B cell (primary cell): ENCODE measurements at regions not wholly inside any gene's neighbourhood (a gene's known extent, or its start where the extent isn't known, plus 50 kb on each side); places are given as distances from the start of the nearest gene placed in this dataset.

Source experiments
- ATAC-seq: fragments of 200-7000 bp; cut with Tn5 transposase; one replicate; pipeline ENCODE4 v1.10.0; 2021; ENCODE audit warnings: low read depth, mild to moderate bottlenecking, moderate number of reproducible peaks, moderate library complexity
- CTCF ChIA-PET: fragments of 350-600 bp; sonication (Branson Sonifier 250); formaldehyde crosslinking; loops from one replicate; lab custom pipeline; 2021; ENCODE audit warnings: antibody characterized with exemption, inconsistent platforms; lab: Charles Lee
- POLR2A ChIA-PET: fragments of 350-600 bp; sonication (Branson Sonifier 250); formaldehyde crosslinking; loops from one replicate; lab custom pipeline; 2021; ENCODE audit warnings: antibody characterized with exemption; lab: Charles Lee
- DNase-seq: peaks from one replicate; pipeline ENCODE4 v3.0.0; 2013
- H2AFZ ChIP-seq: 2 replicates; pipeline ENCODE4 v1.6.1; 2012; ENCODE audit warnings: mild to moderate bottlenecking, low read depth, low read length; ENCODE audit not compliant: insufficient read depth, poor library complexity, severe bottlenecking
- H3K27ac ChIP-seq, 2 donors: 1 replicate in 1 of 2; 2 replicates in 1 of 2; pipeline ENCODE4 v1.5.1; 2012 to 2013; ENCODE audit warnings: low read length in 2 of 2, mild to moderate bottlenecking in 2 of 2, moderate library complexity in 1 of 2
- H3K27me3 ChIP-seq, 4 experiments: fragments of 200-600 bp in 1 of 4; sonication (generic) in 1 of 4; replicated peaks in 1 of 4; 1 replicate in 2 of 4; 2 replicates in 2 of 4; pipeline versions ENCODE4 v1.6.1 to v1.7.0; 2013 to 2016; ENCODE audit warnings: low read length in 3 of 4, mild to moderate bottlenecking in 2 of 4, mixed read lengths in 1 of 4, moderate library complexity in 1 of 4; ENCODE audit not compliant: insufficient read depth in 4 of 4, control insufficient read depth in 3 of 4; ENCODE audit errors: control extremely low read depth in 1 of 4
- H3K36me3 ChIP-seq, 2 experiments: replicated peaks in 1 of 2; 1 replicate in 1 of 2; 2 replicates in 1 of 2; pipeline versions ENCODE4 v1.6.1 to v1.7.1; 2013; ENCODE audit warnings: low read length in 1 of 2; ENCODE audit not compliant: insufficient read depth in 2 of 2, control insufficient read depth in 1 of 2; ENCODE audit errors: control extremely low read depth in 1 of 2, extremely low read depth in 1 of 2
- H3K4me1 ChIP-seq, 2 donors: fragments of 200-600 bp in 1 of 2; sonication (generic) in 1 of 2; 1 replicate in 1 of 2; 2 replicates in 1 of 2; pipeline versions ENCODE4 v1.5.1 to v1.6.1; 2013 to 2017; ENCODE audit warnings: low read length in 2 of 2; ENCODE audit not compliant: control insufficient read depth in 2 of 2, insufficient read depth in 2 of 2
- H3K4me2 ChIP-seq: replicated peaks from 2 replicates; pipeline ENCODE3; 2012; ENCODE audit warnings: mild to moderate bottlenecking, low read depth, low read length; ENCODE audit not compliant: poor library complexity, severe bottlenecking
- H3K4me3 ChIP-seq, 5 experiments: fragments of 200-600 bp in 1 of 5; sonication (generic) in 1 of 5; 1 replicate in 3 of 5; 2 replicates in 2 of 5; pipeline versions ENCODE4 v1.5.1 to v1.7.0; 2011 to 2016; ENCODE audit warnings: low read length in 4 of 5, mild to moderate bottlenecking in 4 of 5, low read depth in 2 of 5, control low read depth in 1 of 5, moderate library complexity in 1 of 5; ENCODE audit not compliant: insufficient read depth in 1 of 5; ENCODE audit errors: control extremely low read depth in 1 of 5, extremely low read depth in 1 of 5
- H3K79me2 ChIP-seq: fragments of 200-600 bp; sonication (generic); one replicate; pipeline ENCODE4 v1.6.0; 2016; ENCODE audit warnings: low read length; ENCODE audit not compliant: control insufficient read depth, insufficient read depth
- H3K9ac ChIP-seq: fragments of 200-600 bp; sonication (generic); 2 replicates; pipeline ENCODE4 v1.6.1; 2017; ENCODE audit warnings: mild to moderate bottlenecking, low read length, moderate library complexity
- H3K9me3 ChIP-seq, 3 donors: one replicate each; pipeline versions ENCODE4 v1.6.1 to v1.7.1; 2013; ENCODE audit warnings: low read length in 2 of 3; ENCODE audit not compliant: control insufficient read depth in 2 of 3, insufficient read depth in 1 of 3; ENCODE audit errors: control extremely low read depth in 1 of 3
- H4K20me1 ChIP-seq: 2 replicates; pipeline ENCODE4 v1.6.0; 2012; ENCODE audit warnings: mild to moderate bottlenecking, low read length; ENCODE audit not compliant: insufficient read depth, control insufficient read depth, poor library complexity, severe bottlenecking
- H3K27ac Mint-ChIP-seq: one replicate; pipeline ENCODE4 v1.8.0; 2021; ENCODE audit warnings: mixed read lengths
- H3K27me3 Mint-ChIP-seq: one replicate; pipeline ENCODE4 v1.8.0; 2021; ENCODE audit warnings: mixed read lengths
- H3K4me1 Mint-ChIP-seq: one replicate; pipeline ENCODE4 v1.8.0; 2021; ENCODE audit warnings: mixed read lengths
- H3K4me3 Mint-ChIP-seq: one replicate; pipeline ENCODE4 v1.8.0; 2021; ENCODE audit warnings: mixed read lengths
- H3K9me3 Mint-ChIP-seq: one replicate; pipeline ENCODE4 v1.8.0; 2022; ENCODE audit warnings: mixed read lengths; ENCODE audit not compliant: insufficient read depth
- EZH2 ChIP-seq: IDR thresholded peaks from 2 replicates; pipeline ENCODE4 v1.6.1; 2012; ENCODE audit warnings: borderline replicate concordance, low read depth, mild to moderate bottlenecking, moderate library complexity, low read length; ENCODE audit not compliant: insufficient read depth, poor library complexity, severe bottlenecking
- WGBS: methylation state at CpG from one replicate; pipeline ENCODE4 v1.1.5; 2013; ENCODE audit warnings: missing lambda C conversion rate; ENCODE audit not compliant: insufficient coverage; 5-methylcytosine and 5-hydroxymethylcytosine counted together
- intact Hi-C: fragments of 100-400 bp; cut with micrococcal nuclease; formaldehyde crosslinking; loops from one replicate; pipeline ENCODE4 v1.10.0; 2022
- TF ChIP-seq, protein P1 (sequence below): fragments of 200-600 bp; IDR thresholded peaks from one replicate; pipeline ENCODE4 v1.8.0; 2022; ENCODE audit warnings: antibody characterized with exemption, mild to moderate bottlenecking

GRCh38 chr7:45390180-45390579, 184.0 kb upstream of the ADCY1 start:
- H3K4me2 ChIP-seq = no peak overlapping the region
- H3K9ac ChIP-seq = no peak overlapping the region
- WGBS = 91% methylated on average over 4 of the region's 4 CpGs
- ChIA-PET CTCF (no interaction called here), POLR2A (no interaction called here)
- Mint-ChIP-seq H3K4me3 (no peak overlapping the region), H3K9me3 (peaks cover 3% of the 10 kb centered on the region), H3K27ac (no peak overlapping the region), H3K4me1 (no peaks in the 10 kb centered on the region), H3K27me3 (peaks cover 3% of the 10 kb centered on the region)
- TF ChIP-seq, protein P1, sequence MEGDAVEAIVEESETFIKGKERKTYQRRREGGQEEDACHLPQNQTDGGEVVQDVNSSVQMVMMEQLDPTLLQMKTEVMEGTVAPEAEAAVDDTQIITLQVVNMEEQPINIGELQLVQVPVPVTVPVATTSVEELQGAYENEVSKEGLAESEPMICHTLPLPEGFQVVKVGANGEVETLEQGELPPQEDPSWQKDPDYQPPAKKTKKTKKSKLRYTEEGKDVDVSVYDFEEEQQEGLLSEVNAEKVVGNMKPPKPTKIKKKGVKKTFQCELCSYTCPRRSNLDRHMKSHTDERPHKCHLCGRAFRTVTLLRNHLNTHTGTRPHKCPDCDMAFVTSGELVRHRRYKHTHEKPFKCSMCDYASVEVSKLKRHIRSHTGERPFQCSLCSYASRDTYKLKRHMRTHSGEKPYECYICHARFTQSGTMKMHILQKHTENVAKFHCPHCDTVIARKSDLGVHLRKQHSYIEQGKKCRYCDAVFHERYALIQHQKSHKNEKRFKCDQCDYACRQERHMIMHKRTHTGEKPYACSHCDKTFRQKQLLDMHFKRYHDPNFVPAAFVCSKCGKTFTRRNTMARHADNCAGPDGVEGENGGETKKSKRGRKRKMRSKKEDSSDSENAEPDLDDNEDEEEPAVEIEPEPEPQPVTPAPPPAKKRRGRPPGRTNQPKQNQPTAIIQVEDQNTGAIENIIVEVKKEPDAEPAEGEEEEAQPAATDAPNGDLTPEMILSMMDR = no peak
- no peak for TF ChIP-seq EZH2
- no peak overlapping the region for H3K27ac ChIP-seq
- H3K79me2 ChIP-seq = no peaks in the 10 kb centered on the region
- H3K4me3 ChIP-seq = no peak overlapping the region
- no peaks in the 10 kb centered on the region for H3K36me3 ChIP-seq
- no peak overlapping the region for H2AFZ ChIP-seq
- peaks cover 0 to 18% (median 2%) of the 10 kb centered on the region in 3 donors for H3K9me3 ChIP-seq
- DNase-seq = no peak
- H4K20me1 ChIP-seq = no peaks in the 10 kb centered on the region
- no peaks in the 10 kb centered on the region for H3K4me1 ChIP-seq
- H3K27me3 ChIP-seq = no peaks in the 10 kb centered on the region
- intact Hi-C loops = no loop called here
- no peak for ATAC-seq

DNA sequence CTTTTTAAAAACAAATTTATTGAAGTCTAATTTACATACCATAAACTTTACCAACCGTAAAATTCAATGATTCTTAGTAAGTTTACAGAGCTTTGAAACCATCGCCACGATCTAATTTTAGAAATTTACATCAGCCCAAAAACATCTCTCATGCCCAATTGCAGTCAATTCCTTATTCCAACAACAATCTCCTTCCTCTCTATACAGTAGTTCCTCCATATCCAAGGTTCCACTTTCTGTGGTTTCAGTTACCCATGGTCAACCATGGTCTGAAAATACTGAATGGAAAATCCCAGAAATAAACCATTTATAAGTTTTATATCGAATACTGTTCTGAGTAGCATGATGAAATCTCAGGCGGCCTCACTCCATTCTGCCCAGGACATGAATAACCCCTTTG, 183.4 kb upstream of the ADCY1 start:
- CTCF ChIA-PET = no interaction called here
- no peak overlapping the region for H3K27ac Mint-ChIP-seq
- no peak overlapping the region for H3K4me2 ChIP-seq
- H3K4me1 ChIP-seq = no peaks in the 10 kb centered on the region
- DNase-seq = no peak
- H3K27me3 Mint-ChIP-seq = no peaks in the 10 kb centered on the region
- no peak overlapping the region for H3K9ac ChIP-seq
- intact Hi-C loops = no loop called here
- ATAC-seq = no peak
- no peaks in the 10 kb centered on the region for H3K27me3 ChIP-seq
- H3K9me3 ChIP-seq = peaks cover 0 to 18% (median 2%) of the 10 kb centered on the region in 3 donors
- no peaks in the 10 kb centered on the region for H3K79me2 ChIP-seq
- H3K4me3 ChIP-seq = no peak overlapping the region
- no peak overlapping the region for H3K4me3 Mint-ChIP-seq
- TF ChIP-seq, protein P1 = no peak
- TF ChIP-seq EZH2 = no peak
- no peaks in the 10 kb centered on the region for H4K20me1 ChIP-seq
- H3K9me3 Mint-ChIP-seq = peaks cover 3% of the 10 kb centered on the region
- no peak overlapping the region for H3K27ac ChIP-seq
- no peak overlapping the region for H2AFZ ChIP-seq
- POLR2A ChIA-PET = no interaction called here
- H3K36me3 ChIP-seq = no peaks in the 10 kb centered on the region
- WGBS = 90% methylated on average over 2 of the region's 5 CpGs
- no peaks in the 10 kb centered on the region for H3K4me1 Mint-ChIP-seq
